Colonic mucosa (tissue), 4 donors: ENCODE measurements at regions not wholly inside any gene's neighbourhood (a gene's known extent, or its start where the extent isn't known, plus 50 kb on each side); places are given as distances from the start of the nearest gene placed in this dataset.

Source experiments
- DNase-seq: peaks from one replicate; pipeline ENCODE4 v3.0.0-alpha.2; 2020
- H3K27ac ChIP-seq: fragments of 200-600 bp; one replicate; pipeline ENCODE4 v1.8.0; 2021
- H3K27me3 ChIP-seq: fragments of 200-600 bp; one replicate; pipeline ENCODE4 v1.8.0; 2021
- H3K36me3 ChIP-seq: fragments of 200-600 bp; one replicate; pipeline ENCODE4 v1.8.0; 2021
- H3K4me1 ChIP-seq: fragments of 200-600 bp; one replicate; pipeline ENCODE4 v1.8.0; 2021; ENCODE audit warnings: mild to moderate bottlenecking
- H3K4me3 ChIP-seq: fragments of 200-600 bp; one replicate; pipeline ENCODE4 v1.8.0; 2021
- H3K9ac ChIP-seq, 2 donors: one replicate each; pipeline ENCODE4 v1.7.0; 2013; ENCODE audit warnings: control low read depth in 2 of 2, low read depth in 2 of 2, low read length in 2 of 2
- H3K9me3 ChIP-seq: fragments of 200-600 bp; one replicate; pipeline ENCODE4 v1.8.0; 2021
- CTCF ChIP-seq: fragments of 200-600 bp; IDR thresholded peaks from one replicate; pipeline ENCODE4 v1.8.0; 2022; ENCODE audit warnings: antibody characterized with exemption, mild to moderate bottlenecking
- intact Hi-C: fragments of 100-400 bp; cut with DNase I; formaldehyde crosslinking; loops from one replicate; pipeline ENCODE4 v1.14.1; 2022
- donor health status: healthy.
- donor health status: DM: no; HTN: no; CAD: no.
- donor health status: DM: no; HTN: no; CAD: no.

- no peak for DNase-seq
- no peaks in the 10 kb centered on the region for H3K4me1 ChIP-seq
- intact Hi-C loops, result no loop called here
- no peaks in the 10 kb centered on the region for H3K36me3 ChIP-seq
- no peak overlapping the region for H3K4me3 ChIP-seq
- H3K9ac ChIP-seq, result no peak overlapping the region
- no peaks in the 10 kb centered on the region for H3K9me3 ChIP-seq
- H3K27me3 ChIP-seq, result no peaks in the 10 kb centered on the region
- H3K27ac ChIP-seq, result no peak overlapping the region
- TF ChIP-seq CTCF, result no peak
These were observed 103.0 kb upstream of the ELAC2 start for GRCh38 chr17:13120864-13121263.

GRCh38 chr17:13118311-13118710 lies 100.5 kb upstream of the ELAC2 start:
- DNase-seq, result no peak
- intact Hi-C loops, result loop anchor here (10.0 kb wide), 1 partner anchor 106 kb away; no protein-coding TSS in a partner anchor
- no peak for TF ChIP-seq CTCF
- Histone ChIP-seq H3K27me3 (no peaks in the 10 kb centered on the region), H3K27ac (no peak overlapping the region), H3K4me3 (no peak overlapping the region), H3K36me3 (no peaks in the 10 kb centered on the region), H3K4me1 (no peaks in the 10 kb centered on the region), H3K9ac (no peak overlapping the region), H3K9me3 (no peaks in the 10 kb centered on the region)

- H3K27ac ChIP-seq, result no peak overlapping the region
- no peak overlapping the region for H3K4me3 ChIP-seq
- intact Hi-C loops, result loop anchor here (10.0 kb wide), 1 partner anchor 107 kb away; no protein-coding TSS in a partner anchor
- no peak for DNase-seq
- H3K4me1 ChIP-seq, result no peaks in the 10 kb centered on the region
- H3K27me3 ChIP-seq, result no peaks in the 10 kb centered on the region
- TF ChIP-seq CTCF, result no peak
- H3K36me3 ChIP-seq, result no peaks in the 10 kb centered on the region
- H3K9ac ChIP-seq, result no peak overlapping the region
- no peaks in the 10 kb centered on the region for H3K9me3 ChIP-seq
These were observed 99.8 kb upstream of the ELAC2 start for GRCh38 chr17:13117616-13118015.

GRCh38 chr17:13114601-13115031 lies 96.8 kb upstream of the ELAC2 start:
- peak; percentile 56 for TF ChIP-seq CTCF
- Histone ChIP-seq H3K27ac (no peak overlapping the region), H3K9me3 (no peaks in the 10 kb centered on the region), H3K36me3 (no peaks in the 10 kb centered on the region), H3K9ac (peak overlapping the region in 1 of 2 donors; percentile 14), H3K4me1 (no peaks in the 10 kb centered on the region), H3K27me3 (no peaks in the 10 kb centered on the region), H3K4me3 (no peak overlapping the region)
- intact Hi-C loops, result loop anchor here (10.0 kb wide), 1 partner anchor 110 kb away; no protein-coding TSS in a partner anchor
- DNase-seq, result peak; percentile 19

GRCh38 chr17:13113821-13114525 lies 96.1 kb upstream of the ELAC2 start:
- Histone ChIP-seq H3K36me3 (no peaks in the 10 kb centered on the region), H3K4me1 (no peaks in the 10 kb centered on the region), H3K9ac (no peak overlapping the region), H3K27ac (no peak overlapping the region), H3K4me3 (no peak overlapping the region), H3K27me3 (no peaks in the 10 kb centered on the region), H3K9me3 (no peaks in the 10 kb centered on the region)
- intact Hi-C loops, result loop anchor here (10.0 kb wide), 1 partner anchor 111 kb away; no protein-coding TSS in a partner anchor
- DNase-seq, result no peak
- TF ChIP-seq CTCF, result no peak
